ENCODE measurements at regions not wholly inside any gene's neighbourhood (a gene's known extent, or its start where the extent isn't known, plus 50 kb on each side); places are given as distances from the start of the nearest gene placed in this dataset.

- DNase-seq = no peak
These were observed 72.3 kb upstream of the TNMD start for GRCh38 chrX:100512471-100512870.

DNA sequence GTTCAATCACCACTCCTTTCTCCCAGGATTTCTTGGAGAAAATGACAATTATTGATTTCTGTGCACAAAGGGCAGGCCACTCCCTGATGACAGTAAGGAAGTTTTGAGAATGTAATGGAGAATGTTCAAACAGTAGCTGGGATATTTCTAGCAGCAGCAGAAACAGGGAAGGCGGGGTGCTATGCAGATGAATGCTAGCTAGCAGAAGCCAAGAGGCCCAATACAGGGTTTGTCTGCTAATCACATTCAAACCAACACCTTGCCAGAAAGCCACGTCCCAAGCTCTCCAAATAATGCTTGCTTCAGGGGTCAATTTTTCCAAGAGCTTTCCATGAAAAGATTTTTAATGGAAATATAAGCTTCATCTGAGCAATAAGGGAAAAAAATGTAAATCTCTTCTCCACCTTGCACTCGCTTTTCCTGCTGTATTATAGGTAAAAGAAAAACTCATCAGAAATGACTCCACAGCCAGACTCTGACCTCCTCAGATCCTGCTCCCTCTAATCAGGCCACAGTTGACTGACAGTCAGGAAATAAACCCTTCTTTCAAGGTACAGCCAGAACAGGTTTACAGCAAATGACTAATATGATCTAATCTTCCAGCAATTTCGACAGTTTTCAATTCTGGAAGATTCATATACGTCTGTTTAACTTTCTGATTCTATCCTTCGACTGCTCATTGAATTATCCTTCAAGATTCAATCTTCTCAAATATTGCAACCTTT lies 84.7 kb upstream of the PCDH19 start:
- no peak for DNase-seq

GRCh38 chrX:100491174-100491573 lies 81.1 kb upstream of the PCDH19 start:
- no peak for DNase-seq

DNA sequence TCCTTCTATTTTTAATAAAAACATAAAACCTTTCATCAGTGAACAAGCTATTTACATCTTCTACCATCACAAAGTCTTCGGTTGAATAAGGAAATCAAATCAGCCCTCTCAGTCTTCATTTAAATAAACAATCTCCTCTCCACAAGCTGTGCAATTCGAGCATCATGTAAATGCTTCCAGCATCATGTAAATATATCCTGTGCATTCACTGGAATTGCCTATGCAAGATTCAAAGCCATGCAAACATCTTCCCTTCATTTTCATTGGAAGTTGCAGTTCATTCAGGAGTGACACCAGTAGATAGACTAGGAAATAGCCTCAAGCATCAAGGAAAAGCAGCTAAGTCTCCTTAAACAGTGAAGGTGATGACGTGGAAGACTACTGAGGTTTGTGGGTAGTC lies 77.7 kb upstream of the PCDH19 start:
- no peak for DNase-seq

DNA sequence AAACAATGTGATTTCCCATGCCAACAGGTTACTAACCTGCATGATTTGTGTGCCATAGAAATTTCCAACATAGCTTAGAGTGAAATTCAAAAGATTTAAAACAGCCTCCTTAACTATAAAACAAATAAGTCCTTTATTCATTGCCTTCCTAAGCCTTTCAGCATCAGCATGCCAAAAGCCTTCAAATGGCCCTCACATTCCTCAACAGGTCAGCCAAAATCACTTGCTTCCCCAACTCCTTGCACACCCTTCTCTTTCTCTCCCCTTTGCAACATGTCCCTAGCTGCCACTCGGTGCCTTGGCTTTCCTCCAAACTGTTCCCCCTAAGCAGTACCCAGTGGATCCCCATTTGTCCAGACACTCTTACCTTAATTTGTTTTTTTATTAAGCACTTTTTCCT lies 74.9 kb upstream of the PCDH19 start:
- no peak for DNase-seq

DNA sequence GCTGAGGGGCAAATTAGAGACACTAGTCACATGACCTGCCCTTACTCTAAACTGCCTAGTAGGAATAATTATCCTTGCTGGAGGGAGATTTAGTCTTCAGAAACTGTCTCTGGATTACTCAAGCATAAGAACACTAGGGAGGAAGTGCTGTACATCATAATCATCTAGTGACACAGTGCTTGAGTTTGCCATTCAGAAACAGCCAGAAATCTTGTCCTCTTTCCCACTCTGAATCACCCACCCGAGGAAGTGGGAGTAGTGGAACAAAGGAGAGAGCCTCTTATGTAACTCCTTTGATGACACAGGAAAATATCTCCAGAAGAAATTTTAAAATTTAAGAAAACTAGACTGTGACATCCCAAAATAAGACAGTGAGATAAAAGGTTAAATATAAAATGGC lies 69.3 kb upstream of the PCDH19 start:
- peak in 13 of 56 donors; percentile 0 to 32 (median 6) for DNase-seq

- DNase-seq = no peak
These were observed 68.7 kb upstream of the PCDH19 start for GRCh38 chrX:100478714-100479306.

- DNase-seq = no peak
These were observed 67.9 kb upstream of the PCDH19 start for GRCh38 chrX:100477958-100478357.

- no peak for DNase-seq
These were observed 67.4 kb upstream of the PCDH19 start for GRCh38 chrX:100477467-100477866.

Data from nucleus accumbens (tissue), 56 donors.